Eye (tissue), 1 donor: ENCODE measurements at regions not wholly inside any gene's neighbourhood (a gene's known extent, or its start where the extent isn't known, plus 50 kb on each side); places are given as distances from the start of the nearest gene placed in this dataset.
A peak's percentile ranks its signal among the peaks of the same experiment; 100 is the strongest.

Experiments
- DNase-seq: peaks from one replicate; pipeline ENCODE4 v3.0.0-alpha.2; 2015

- no peak for DNase-seq
These were observed 254.4 kb upstream of the THBS1 start for GRCh38 chr15:39326306-39326975.

GRCh38 chr15:39327005-39327730 lies 253.7 kb upstream of the THBS1 start:
- no peak for DNase-seq

GRCh38 chr15:39330061-39330460 lies 250.8 kb upstream of the THBS1 start:
- no peak for DNase-seq

- DNase-seq: no peak
These were observed 249.3 kb upstream of the THBS1 start for GRCh38 chr15:39331584-39331983.

- DNase-seq: no peak
These were observed 248.0 kb upstream of the THBS1 start for GRCh38 chr15:39332846-39333245.

- no peak for DNase-seq
These were observed 247.5 kb upstream of the THBS1 start for GRCh38 chr15:39333393-39333792.

- DNase-seq: no peak
These were observed 247.0 kb upstream of the THBS1 start for GRCh38 chr15:39333896-39334295.

- DNase-seq: no peak
These were observed 244.0 kb upstream of the THBS1 start for GRCh38 chr15:39336926-39337325.

- no peak for DNase-seq
These were observed 242.6 kb upstream of the THBS1 start for GRCh38 chr15:39338251-39338650.

- peak; percentile 46 for DNase-seq
These were observed 239.8 kb upstream of the THBS1 start for GRCh38 chr15:39340903-39341645.

GRCh38 chr15:39344662-39345141 lies 236.2 kb upstream of the THBS1 start:
- DNase-seq: no peak

- no peak for DNase-seq
These were observed 235.7 kb upstream of the THBS1 start for GRCh38 chr15:39345176-39345575.

GRCh38 chr15:39347453-39347852 lies 233.4 kb upstream of the THBS1 start:
- no peak for DNase-seq

- DNase-seq: no peak
These were observed 230.1 kb upstream of the THBS1 start for GRCh38 chr15:39350785-39351184.

GRCh38 chr15:39354189-39354588 lies 226.7 kb upstream of the THBS1 start:
- no peak for DNase-seq

- DNase-seq: no peak
These were observed 223.2 kb upstream of the THBS1 start for GRCh38 chr15:39357480-39358268.

- no peak for DNase-seq
These were observed 222.3 kb upstream of the THBS1 start for GRCh38 chr15:39358441-39359041.

- DNase-seq: no peak
These were observed 221.1 kb upstream of the THBS1 start for GRCh38 chr15:39359771-39360170.

- DNase-seq: no peak
These were observed 220.4 kb upstream of the THBS1 start for GRCh38 chr15:39360452-39360851.

GRCh38 chr15:39361497-39361896 lies 219.4 kb upstream of the THBS1 start:
- DNase-seq: no peak

GRCh38 chr15:39362821-39363561 lies 217.9 kb upstream of the THBS1 start:
- peak; percentile 87 for DNase-seq
